ENCODE measurements at regions not wholly inside any gene's neighbourhood (a gene's known extent, or its start where the extent isn't known, plus 50 kb on each side); places are given as distances from the start of the nearest gene placed in this dataset.

- no peak for TF ChIP-seq CTCF (conservative IDR thresholded peaks at IDR 0.05; ENCODE audit: low read depth, low read length)
- no peak for TF ChIP-seq EZH2 (IDR thresholded peaks at IDR 0.05; ENCODE audit: borderline replicate concordance, low read depth, low read length, poor library complexity, severe bottlenecking)
Observed at GRCh38 chr10:85100495-85100894, 772.1 kb downstream of the CCSER2 start.
